T47D (cell line): ENCODE measurements at regions not wholly inside any gene's neighbourhood (a gene's known extent, or its start where the extent isn't known, plus 50 kb on each side); places are given as distances from the start of the nearest gene placed in this dataset.

ENCODE experiments used
- DNase-seq, 2 experiments: peaks; one replicate each; pipeline versions ENCODE4 v3.0.0 to v3.0.0-alpha.2; 2011 to 2012; ENCODE audit warnings: low read depth in 1 of 2, low spot score in 1 of 2
- JUND ChIP-seq: IDR thresholded peaks from 2 replicates; pipeline ENCODE4 v1.6.1; 2012; ENCODE audit warnings: low read depth
- in situ Hi-C: cut with HindIII; loops from 2 replicates; pipeline ENCODE4 v1.10.0; 2016; ENCODE audit warnings: low sequenced_read_pairs, low pct_unique_long_range_greater_than_20kb

DNA sequence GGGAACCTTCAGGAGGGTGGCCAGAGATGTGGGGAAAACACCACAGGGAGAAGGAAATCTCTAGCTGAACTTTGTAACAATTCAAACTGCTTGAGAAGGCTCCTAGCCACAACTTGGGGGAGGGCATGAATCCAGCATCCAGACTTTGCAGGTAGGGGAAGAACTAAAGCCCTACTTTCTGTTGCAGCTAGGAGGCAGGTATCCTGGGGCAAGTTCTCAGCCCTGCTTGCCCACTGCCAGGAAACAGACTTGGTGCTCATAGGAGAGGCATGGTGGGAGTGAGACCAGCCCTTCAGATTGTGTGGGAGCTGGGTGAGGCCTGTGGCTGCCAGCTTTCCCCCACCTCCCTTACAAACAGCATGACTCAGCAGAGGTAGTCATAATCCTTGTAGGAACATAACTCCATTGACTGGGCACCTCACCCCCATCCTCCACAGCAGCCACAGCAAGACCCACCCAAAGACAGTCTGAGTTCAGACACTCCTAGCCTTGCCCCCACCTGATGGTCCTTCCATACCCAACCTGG is 209.5 kb upstream of the CPEB2 start:
- no peak for TF ChIP-seq JUND
- in situ Hi-C loops, result no loop called here
- DNase-seq, result no peak

- no peak for DNase-seq
- in situ Hi-C loops, result no loop called here
- no peak for TF ChIP-seq JUND
Measured at GRCh38 chr4:14800977-14801376, 201.3 kb upstream of the CPEB2 start.

- no peak for TF ChIP-seq JUND
- no peak for DNase-seq
- in situ Hi-C loops, result no loop called here
Measured at GRCh38 chr4:14802596-14802995, 199.7 kb upstream of the CPEB2 start.

DNA sequence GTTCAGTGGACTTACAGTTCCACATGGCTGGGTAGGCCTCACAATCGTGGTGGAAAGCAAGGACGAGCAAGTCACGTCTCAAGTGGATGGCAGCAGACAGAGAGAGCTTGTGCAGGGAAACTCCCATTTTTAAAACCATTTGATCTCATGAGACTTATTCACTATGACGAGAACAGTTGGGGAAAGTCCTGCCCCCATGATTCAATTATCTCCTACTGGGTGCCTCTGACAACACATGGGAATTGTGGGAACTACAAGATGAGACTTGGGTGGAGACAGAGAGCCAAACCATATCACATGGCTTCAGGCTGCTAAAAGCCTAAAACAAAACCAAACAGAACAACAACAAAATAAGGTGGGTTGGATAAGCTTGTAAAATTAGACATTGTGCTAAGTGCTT is 194.4 kb upstream of the CPEB2 start:
- no peak for DNase-seq
- no peak for TF ChIP-seq JUND
- in situ Hi-C loops, result no loop called here

DNA sequence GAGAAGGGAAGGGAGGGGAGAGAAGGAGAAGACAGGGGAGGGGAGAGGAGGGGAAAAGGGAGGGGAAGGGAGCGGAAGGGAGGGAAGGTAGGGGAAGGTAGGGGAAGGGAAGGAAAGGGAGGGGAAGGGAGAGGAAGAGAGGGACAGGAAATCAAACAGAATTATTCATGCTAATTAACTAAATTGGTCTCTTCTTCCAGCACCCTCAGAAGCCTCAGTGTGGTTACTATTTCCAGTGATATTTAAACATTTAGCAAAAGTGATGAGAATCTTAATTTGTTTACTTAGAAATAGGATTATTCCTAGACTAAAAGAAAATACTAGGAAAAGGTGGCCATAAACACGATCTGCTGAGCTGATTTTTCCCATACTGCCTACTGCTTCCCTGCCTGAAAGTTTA is 193.1 kb upstream of the CPEB2 start:
- no peak for DNase-seq
- TF ChIP-seq JUND, result no peak
- in situ Hi-C loops, result no loop called here

- in situ Hi-C loops, result no loop called here
- no peak for DNase-seq
- TF ChIP-seq JUND, result no peak
Measured at GRCh38 chr4:14810121-14810520, 192.2 kb upstream of the CPEB2 start.

DNA sequence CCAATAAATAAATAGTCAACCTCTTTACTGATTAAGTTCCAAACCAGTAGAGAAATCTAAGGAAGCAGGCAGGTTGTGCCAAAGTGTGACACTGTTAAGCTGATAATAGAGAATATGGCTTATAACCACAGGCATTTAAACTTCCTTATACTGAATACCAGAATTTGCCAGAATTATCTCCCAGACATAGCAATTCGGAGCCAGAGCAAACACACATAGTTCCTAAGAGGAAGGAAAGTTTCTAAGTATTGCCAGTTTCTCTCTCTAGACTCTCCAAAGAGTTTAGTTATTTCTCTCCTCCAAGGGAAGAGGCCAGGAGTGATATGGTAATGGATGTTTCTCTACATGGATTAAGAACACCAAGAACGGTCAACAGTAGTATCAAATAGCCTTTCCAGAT is 191.7 kb upstream of the CPEB2 start:
- in situ Hi-C loops, result no loop called here
- no peak for TF ChIP-seq JUND
- no peak for DNase-seq

DNA sequence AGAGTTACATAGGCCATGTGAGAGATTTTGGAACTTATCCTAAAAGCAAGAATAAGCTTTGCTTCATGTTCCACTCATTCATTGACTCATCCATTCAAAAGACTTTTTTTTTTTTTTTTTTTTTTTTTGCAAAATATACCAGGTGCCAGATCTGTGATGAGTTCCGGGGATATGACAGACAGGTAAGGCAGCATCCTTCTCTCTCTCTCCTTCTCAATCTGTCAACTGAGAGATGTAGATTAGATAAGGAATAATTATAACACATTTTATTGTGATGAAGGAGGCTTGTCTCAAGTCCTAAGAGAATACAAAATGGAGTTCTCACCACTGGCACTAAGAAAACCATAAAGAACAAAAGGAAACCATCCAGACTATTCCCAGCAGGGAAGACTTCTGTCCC is 190.2 kb upstream of the CPEB2 start:
- TF ChIP-seq JUND, result no peak
- in situ Hi-C loops, result no loop called here
- DNase-seq, result no peak

- in situ Hi-C loops, result no loop called here
- TF ChIP-seq JUND, result no peak
- no peak for DNase-seq
Measured at GRCh38 chr4:14816623-14817261, 185.5 kb upstream of the CPEB2 start.

DNA sequence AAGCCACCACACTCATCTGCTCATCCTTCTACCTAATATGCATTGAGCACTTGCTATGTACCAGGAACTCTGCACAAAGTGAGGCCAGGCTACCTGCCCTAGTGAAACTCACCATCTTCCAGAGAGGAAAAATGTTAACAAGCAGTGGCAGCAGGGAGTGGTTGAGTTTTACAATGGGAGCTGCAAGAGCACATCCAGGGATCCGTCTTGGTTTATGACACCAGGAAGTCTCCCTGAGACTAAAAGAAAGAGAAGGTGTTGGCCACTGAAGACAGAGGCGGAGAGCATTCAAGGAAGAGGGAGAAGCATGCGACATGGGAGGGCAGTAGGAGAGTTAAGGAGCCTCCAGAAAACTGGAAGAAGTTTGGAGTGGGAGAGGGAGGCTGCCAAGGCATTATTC is 178.1 kb upstream of the CPEB2 start:
- TF ChIP-seq JUND, result no peak
- in situ Hi-C loops, result no loop called here
- no peak for DNase-seq

- TF ChIP-seq JUND, result no peak
- in situ Hi-C loops, result no loop called here
- DNase-seq, result no peak
Measured at GRCh38 chr4:14827111-14827510, 175.2 kb upstream of the CPEB2 start.

GRCh38 chr4:14829795-14830194 is 172.5 kb upstream of the CPEB2 start:
- in situ Hi-C loops, result no loop called here
- TF ChIP-seq JUND, result no peak
- DNase-seq, result no peak

DNA sequence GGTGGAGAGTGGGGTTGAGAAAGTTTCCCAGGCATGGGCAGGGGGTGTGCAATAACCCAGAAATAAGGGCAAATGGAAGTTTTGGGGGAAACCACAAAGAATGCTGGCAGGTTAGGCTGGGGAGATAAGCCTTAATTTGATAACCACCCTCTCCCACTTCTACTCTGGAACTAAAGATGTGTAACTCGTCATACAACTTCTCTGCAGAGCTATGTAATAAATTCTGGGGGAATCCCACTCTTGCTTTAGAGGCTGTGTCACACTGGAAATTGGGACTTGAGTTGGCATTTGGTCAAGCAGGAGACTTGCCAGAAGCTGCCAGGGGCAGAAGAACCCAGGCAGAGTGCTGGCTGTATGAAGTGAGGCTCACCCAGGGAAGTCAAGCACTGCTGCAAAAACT is 170.9 kb upstream of the CPEB2 start:
- in situ Hi-C loops, result no loop called here
- no peak for DNase-seq

DNA sequence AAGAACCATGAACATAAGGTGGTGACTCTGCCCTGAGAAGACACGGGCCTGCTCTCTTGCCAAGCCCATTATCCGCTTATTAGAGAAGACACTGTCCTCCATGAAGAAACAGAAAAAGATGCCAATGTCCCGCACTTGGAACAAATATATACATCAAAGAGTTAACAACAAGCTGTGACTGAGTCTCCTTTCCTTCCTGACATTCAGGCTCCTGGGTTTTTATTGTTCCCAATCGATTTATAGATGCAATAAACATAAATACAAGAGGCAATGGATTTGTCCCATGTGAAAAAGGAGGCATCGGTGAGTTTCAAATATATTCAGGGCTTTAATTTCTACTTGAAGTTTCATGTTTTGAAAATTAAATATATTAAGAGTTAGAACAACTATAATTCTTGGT is 169.2 kb upstream of the CPEB2 start:
- DNase-seq, result no peak
- no peak for TF ChIP-seq JUND
- in situ Hi-C loops, result no loop called here

More for the DNA sequence above, 170.9 kb upstream of the CPEB2 start:
- TF ChIP-seq JUND, result no peak
